CD4-positive, alpha-beta memory T cell (primary cell): ENCODE measurements at regions not wholly inside any gene's neighbourhood (a gene's known extent, or its start where the extent isn't known, plus 50 kb on each side); places are given as distances from the start of the nearest gene placed in this dataset.

Experiments used
- CTCF ChIA-PET: fragments of 350-600 bp; sonication (Branson Sonifier 250); formaldehyde crosslinking; loops from one replicate; lab custom pipeline; 2021; ENCODE audit warnings: inconsistent platforms; ENCODE audit not compliant: partially characterized antibody; lab: Charles Lee
- POLR2A ChIA-PET: fragments of 350-600 bp; sonication (Branson Sonifier 250); formaldehyde crosslinking; loops from one replicate; lab custom pipeline; 2021; ENCODE audit not compliant: partially characterized antibody; lab: Charles Lee
- DNase-seq, 5 donors: peaks; one replicate each; pipeline versions ENCODE4 v3.0.0 to v3.0.0-alpha.2; 2020 to 2022; ENCODE audit warnings: mixed read lengths in 1 of 5
- H3K27ac ChIP-seq: one replicate; pipeline ENCODE4 v1.7.0; 2013; ENCODE audit warnings: low read depth, low read length
- H3K27me3 ChIP-seq: 2 replicates; pipeline ENCODE4 v1.7.0; 2013; ENCODE audit warnings: mild to moderate bottlenecking, low read length, moderate library complexity; ENCODE audit not compliant: insufficient read depth
- H3K36me3 ChIP-seq: 2 replicates; pipeline ENCODE4 v1.7.0; 2013; ENCODE audit warnings: mild to moderate bottlenecking, low read length, moderate library complexity; ENCODE audit not compliant: insufficient read depth
- H3K4me1 ChIP-seq: 2 replicates; pipeline ENCODE4 v1.7.0; 2013; ENCODE audit warnings: mild to moderate bottlenecking, low read length, moderate library complexity; ENCODE audit not compliant: insufficient read depth
- H3K4me3 ChIP-seq, 2 donors: one replicate each; pipeline ENCODE4 v1.7.0; 2013; ENCODE audit warnings: low read length in 2 of 2, mild to moderate bottlenecking in 1 of 2
- H3K9me3 ChIP-seq, 2 donors: one replicate each; pipeline ENCODE4 v1.7.0; 2013; ENCODE audit warnings: low read length in 2 of 2, control low read depth in 1 of 2; ENCODE audit not compliant: control insufficient read depth in 1 of 2
- H3K27ac Mint-ChIP-seq, 7 donors: one replicate each; pipeline ENCODE4 v1.8.0; 2020 to 2021; ENCODE audit warnings: mixed read lengths in 7 of 7, mild to moderate bottlenecking in 6 of 7, inconsistent platforms in 3 of 7, moderate library complexity in 3 of 7
- H3K27me3 Mint-ChIP-seq, 2 donors: one replicate each; pipeline ENCODE4 v1.8.0; 2020 to 2021; ENCODE audit warnings: mixed read lengths in 2 of 2
- H3K36me3 Mint-ChIP-seq, 2 donors: one replicate each; pipeline ENCODE4 v1.8.0; 2020 to 2021; ENCODE audit warnings: mixed read lengths in 2 of 2, inconsistent platforms in 1 of 2, mild to moderate bottlenecking in 1 of 2
- H3K4me1 Mint-ChIP-seq, 4 donors: one replicate each; pipeline ENCODE4 v1.8.0; 2020 to 2021; ENCODE audit warnings: mixed read lengths in 4 of 4, mild to moderate bottlenecking in 1 of 4
- H3K4me3 Mint-ChIP-seq, 8 donors: one replicate each; pipeline ENCODE4 v1.8.0; 2020 to 2021; ENCODE audit warnings: mixed read lengths in 8 of 8, mild to moderate bottlenecking in 7 of 8, moderate library complexity in 6 of 8, inconsistent platforms in 3 of 8
- H3K9me3 Mint-ChIP-seq, 8 donors: one replicate each; pipeline ENCODE4 v1.8.0; 2020 to 2021; ENCODE audit warnings: mixed read lengths in 8 of 8, mild to moderate bottlenecking in 5 of 8, inconsistent platforms in 3 of 8, moderate library complexity in 1 of 8
- intact Hi-C: fragments of 100-400 bp; cut with micrococcal nuclease; formaldehyde crosslinking; loops from one replicate; pipeline ENCODE4 v1.15.1; 2023

- no peaks in the 10 kb centered on the region for H3K36me3 ChIP-seq
- Mint-ChIP-seq H3K4me3 (no peak overlapping the region), H3K4me1 (no peaks in the 10 kb centered on the region), H3K27ac (peak overlapping the region in 1 of 7 donors; percentile 53), H3K9me3 (peaks cover 0 to 6% (median 3%) of the 10 kb centered on the region in 8 donors), H3K27me3 (no peaks in the 10 kb centered on the region), H3K36me3 (no peaks in the 10 kb centered on the region)
- no peak for DNase-seq
- intact Hi-C loops, result no loop called here
- POLR2A ChIA-PET, result no interaction called here
- H3K4me3 ChIP-seq, result no peak overlapping the region
- H3K27me3 ChIP-seq, result no peaks in the 10 kb centered on the region
- no peaks in the 10 kb centered on the region for H3K4me1 ChIP-seq
- CTCF ChIA-PET, result no interaction called here
- no peaks in the 10 kb centered on the region for H3K9me3 ChIP-seq
- no peak overlapping the region for H3K27ac ChIP-seq
Measured at GRCh38 chr7:9204571-9204970, 771.2 kb downstream of the NXPH1 start.

- ChIA-PET CTCF (no interaction called here), POLR2A (no interaction called here)
- H3K4me1 ChIP-seq, result no peaks in the 10 kb centered on the region
- no peaks in the 10 kb centered on the region for H3K36me3 ChIP-seq
- H3K4me3 Mint-ChIP-seq, result no peak overlapping the region
- no peaks in the 10 kb centered on the region for H3K27me3 ChIP-seq
- H3K36me3 Mint-ChIP-seq, result no peaks in the 10 kb centered on the region
- H3K27ac Mint-ChIP-seq, result no peak overlapping the region
- no peaks in the 10 kb centered on the region for H3K27me3 Mint-ChIP-seq
- H3K27ac ChIP-seq, result no peak overlapping the region
- no peaks in the 10 kb centered on the region for H3K4me1 Mint-ChIP-seq
- no peaks in the 10 kb centered on the region for H3K9me3 ChIP-seq
- intact Hi-C loops, result no loop called here
- no peak for DNase-seq
- H3K4me3 ChIP-seq, result no peak overlapping the region
- peaks cover 0 to 7% (median 3%) of the 10 kb centered on the region in 8 donors for H3K9me3 Mint-ChIP-seq
Measured at GRCh38 chr7:9210114-9210513, 776.7 kb downstream of the NXPH1 start.

GRCh38 chr7:9217204-9217603 is 783.8 kb downstream of the NXPH1 start:
- Mint-ChIP-seq H3K9me3 (peaks cover 0 to 5% (median 3%) of the 10 kb centered on the region in 8 donors), H3K36me3 (no peaks in the 10 kb centered on the region), H3K4me1 (no peaks in the 10 kb centered on the region), H3K27ac (no peak overlapping the region), H3K27me3 (no peaks in the 10 kb centered on the region), H3K4me3 (no peak overlapping the region)
- ChIA-PET CTCF (no interaction called here), POLR2A (no interaction called here)
- Histone ChIP-seq H3K27me3 (no peaks in the 10 kb centered on the region), H3K9me3 (no peaks in the 10 kb centered on the region), H3K4me3 (no peak overlapping the region), H3K4me1 (no peaks in the 10 kb centered on the region), H3K27ac (no peak overlapping the region), H3K36me3 (no peaks in the 10 kb centered on the region)
- intact Hi-C loops, result no loop called here
- DNase-seq, result no peak

GRCh38 chr7:9226500-9226899 is 793.1 kb downstream of the NXPH1 start:
- ChIA-PET POLR2A (no interaction called here), CTCF (no interaction called here)
- H3K4me1 Mint-ChIP-seq, result no peaks in the 10 kb centered on the region
- H3K27me3 Mint-ChIP-seq, result no peaks in the 10 kb centered on the region
- H3K4me3 Mint-ChIP-seq, result no peak overlapping the region
- Histone ChIP-seq H3K4me1 (no peaks in the 10 kb centered on the region), H3K27me3 (no peaks in the 10 kb centered on the region), H3K36me3 (no peaks in the 10 kb centered on the region), H3K27ac (no peak overlapping the region), H3K9me3 (no peaks in the 10 kb centered on the region), H3K4me3 (no peak overlapping the region)
- no peak for DNase-seq
- H3K36me3 Mint-ChIP-seq, result no peaks in the 10 kb centered on the region
- H3K9me3 Mint-ChIP-seq, result peaks cover 0 to 12% (median 3%) of the 10 kb centered on the region in 8 donors
- H3K27ac Mint-ChIP-seq, result no peak overlapping the region
- intact Hi-C loops, result no loop called here

GRCh38 chr7:9231630-9232121 is 798.3 kb downstream of the NXPH1 start:
- Mint-ChIP-seq H3K4me1 (no peaks in the 10 kb centered on the region), H3K27ac (no peak overlapping the region), H3K4me3 (no peak overlapping the region), H3K27me3 (no peaks in the 10 kb centered on the region), H3K36me3 (no peaks in the 10 kb centered on the region), H3K9me3 (peaks cover 0 to 9% (median 3%) of the 10 kb centered on the region in 8 donors)
- no peaks in the 10 kb centered on the region for H3K27me3 ChIP-seq
- H3K27ac ChIP-seq, result no peak overlapping the region
- H3K9me3 ChIP-seq, result no peaks in the 10 kb centered on the region
- no peak for DNase-seq
- POLR2A ChIA-PET, result no interaction called here
- H3K4me3 ChIP-seq, result no peak overlapping the region
- no peaks in the 10 kb centered on the region for H3K36me3 ChIP-seq
- CTCF ChIA-PET, result interaction anchor here (1.2 kb wide), 1 partner anchor 11 kb away, joined by 6 read pairs; no protein-coding TSS in a partner anchor
- intact Hi-C loops, result no loop called here
- no peaks in the 10 kb centered on the region for H3K4me1 ChIP-seq

- no peak for DNase-seq
- H3K27ac ChIP-seq, result no peak overlapping the region
- Mint-ChIP-seq H3K27me3 (no peaks in the 10 kb centered on the region), H3K27ac (peak overlapping the region in 1 of 7 donors; percentile 35), H3K4me3 (no peak overlapping the region), H3K9me3 (peaks cover 0 to 20% (median 6%) of the 10 kb centered on the region in 8 donors), H3K4me1 (no peaks in the 10 kb centered on the region), H3K36me3 (no peaks in the 10 kb centered on the region)
- H3K4me3 ChIP-seq, result no peak overlapping the region
- no peaks in the 10 kb centered on the region for H3K9me3 ChIP-seq
- H3K4me1 ChIP-seq, result no peaks in the 10 kb centered on the region
- H3K36me3 ChIP-seq, result no peaks in the 10 kb centered on the region
- intact Hi-C loops, result no loop called here
- POLR2A ChIA-PET, result no interaction called here
- CTCF ChIA-PET, result no interaction called here
- no peaks in the 10 kb centered on the region for H3K27me3 ChIP-seq
Measured at GRCh38 chr7:9240001-9240400, 806.6 kb downstream of the NXPH1 start.

GRCh38 chr7:9241826-9242225 is 808.4 kb downstream of the NXPH1 start:
- no peak for DNase-seq
- H3K4me3 Mint-ChIP-seq, result no peak overlapping the region
- Histone ChIP-seq H3K9me3 (no peaks in the 10 kb centered on the region), H3K36me3 (no peaks in the 10 kb centered on the region), H3K4me1 (no peaks in the 10 kb centered on the region), H3K4me3 (no peak overlapping the region), H3K27me3 (no peaks in the 10 kb centered on the region), H3K27ac (no peak overlapping the region)
- CTCF ChIA-PET, result interaction anchor here (1.9 kb wide), 1 partner anchor 9 kb away, joined by 6 read pairs; no protein-coding TSS in a partner anchor
- H3K27ac Mint-ChIP-seq, result no peak overlapping the region
- H3K9me3 Mint-ChIP-seq, result peaks cover 0 to 22% (median 6%) of the 10 kb centered on the region in 8 donors
- H3K36me3 Mint-ChIP-seq, result no peaks in the 10 kb centered on the region
- no peaks in the 10 kb centered on the region for H3K27me3 Mint-ChIP-seq
- no peaks in the 10 kb centered on the region for H3K4me1 Mint-ChIP-seq
- POLR2A ChIA-PET, result no interaction called here
- intact Hi-C loops, result no loop called here
